H1 (cell line): ENCODE measurements at regions not wholly inside any gene's neighbourhood (a gene's known extent, or its start where the extent isn't known, plus 50 kb on each side); places are given as distances from the start of the nearest gene placed in this dataset.
A peak's percentile ranks its signal among the peaks of the same experiment; 100 is the strongest.

Source experiments
- CTCF ChIA-PET: fragments of 300-600 bp; sonication (Branson Sonifier 250); formaldehyde crosslinking; loops from one replicate; lab custom pipeline; 2021; ENCODE audit not compliant: partially characterized antibody; lab: Charles Lee
- POLR2A ChIA-PET: fragments of 300-600 bp; sonication (Branson Sonifier 250); formaldehyde crosslinking; loops from one replicate; lab custom pipeline; 2021; ENCODE audit warnings: inconsistent platforms; ENCODE audit not compliant: partially characterized antibody; lab: Charles Lee
- DNase-seq, 2 experiments: peaks; one replicate each; pipeline versions ENCODE4 v3.0.0 to v3.0.0-alpha.2; 2010 to 2022; ENCODE audit warnings: low spot score in 2 of 2, low read depth in 1 of 2, mixed read lengths in 1 of 2
- FAIRE-seq: peaks from 2 replicates; lab custom pipeline; 2011; peaks lifted over from hg19 to GRCh38; lab: Jason Lieb, UNC
- H2AFZ ChIP-seq: 2 replicates; pipeline ENCODE4 v1.8.1; 2012; ENCODE audit warnings: low read length, inconsistent platforms
- H2AK5ac ChIP-seq: 2 replicates; pipeline ENCODE4 v1.6.1; 2013; ENCODE audit warnings: low read depth, low read length
- H2BK120ac ChIP-seq: replicated peaks from 2 replicates; pipeline ENCODE3; 2013; ENCODE audit warnings: low read depth, low read length, inconsistent platforms
- H2BK12ac ChIP-seq: 2 replicates; pipeline ENCODE4 v1.6.1; 2013; ENCODE audit warnings: low read depth, low read length
- H2BK15ac ChIP-seq: 2 replicates; pipeline ENCODE4 v1.6.1; 2013; ENCODE audit warnings: low read length
- H2BK20ac ChIP-seq: 2 replicates; pipeline ENCODE4 v1.6.1; 2013; ENCODE audit warnings: low read length
- H2BK5ac ChIP-seq: 2 replicates; pipeline ENCODE4 v1.6.1; 2013; ENCODE audit warnings: low read depth, low read length
- H3K14ac ChIP-seq: 2 replicates; pipeline ENCODE4 v1.6.1; 2013; ENCODE audit warnings: inconsistent platforms; ENCODE audit not compliant: insufficient read length
- H3K18ac ChIP-seq: 2 replicates; pipeline ENCODE4 v1.6.1; 2013; ENCODE audit warnings: low read length; ENCODE audit errors: extremely low read depth
- H3K23ac ChIP-seq: 2 replicates; pipeline ENCODE4 v1.6.1; 2013; ENCODE audit warnings: inconsistent platforms; ENCODE audit not compliant: insufficient read length
- H3K23me2 ChIP-seq: 2 replicates; pipeline ENCODE4 v1.6.1; 2013; ENCODE audit warnings: low read depth, low read length
- H3K27ac ChIP-seq: 2 replicates; pipeline ENCODE4 v1.6.1; 2011; ENCODE audit warnings: low read depth, low read length, inconsistent platforms
- H3K27me3 ChIP-seq, 4 experiments: replicated peaks in 1 of 4; 1 replicate in 1 of 4; 2 replicates in 3 of 4; pipeline versions ENCODE4 v1.6.1 to v1.8.1; 2011 to 2013; ENCODE audit warnings: low read length in 3 of 4, mild to moderate bottlenecking in 3 of 4, inconsistent platforms in 2 of 4, mixed read lengths in 2 of 4, moderate library complexity in 1 of 4; ENCODE audit not compliant: control insufficient read depth in 3 of 4, insufficient read depth in 3 of 4; ENCODE audit errors: extremely low read depth in 1 of 4
- H3K36me3 ChIP-seq, 4 experiments: 2 replicates each; pipeline versions ENCODE4 v1.6.1 to v1.8.1; 2011 to 2013; ENCODE audit warnings: mild to moderate bottlenecking in 4 of 4, low read length in 3 of 4, moderate library complexity in 2 of 4, control low read depth in 1 of 4, inconsistent platforms in 1 of 4; ENCODE audit not compliant: insufficient read depth in 4 of 4, control insufficient read depth in 2 of 4
- H3K4ac ChIP-seq: replicated peaks from 2 replicates; pipeline ENCODE3; 2013; ENCODE audit warnings: low read length, low read depth, mixed read lengths, inconsistent platforms; ENCODE audit not compliant: insufficient read length
- H3K4me1 ChIP-seq, 4 experiments: replicated peaks in 1 of 4; 1 replicate in 1 of 4; 2 replicates in 3 of 4; pipeline versions ENCODE4 v1.6.1 to v1.8.1; 2011 to 2013; ENCODE audit warnings: low read length in 3 of 4, inconsistent platforms in 2 of 4, mixed read lengths in 1 of 4; ENCODE audit not compliant: insufficient read depth in 4 of 4, control insufficient read depth in 3 of 4
- H3K4me2 ChIP-seq, 2 experiments: 2 replicates each; pipeline versions ENCODE4 v1.6.1 to v1.8.1; 2011 to 2013; ENCODE audit warnings: low read depth in 2 of 2, low read length in 2 of 2, control low read depth in 1 of 2, inconsistent platforms in 1 of 2, mild to moderate bottlenecking in 1 of 2; ENCODE audit not compliant: insufficient read depth in 1 of 2
- H3K4me3 ChIP-seq, 4 experiments: fragments of 200-600, 300-600 bp in 1 of 4; sonication (generic), shearing (Covaris generic), sonication (Bioruptor Twin) in 1 of 4; 2 replicates each; pipeline versions ENCODE4 v1.5.1 to v1.8.1; 2011 to 2016; ENCODE audit warnings: low read length in 4 of 4, low read depth in 3 of 4, control low read depth in 2 of 4, inconsistent platforms in 2 of 4, mild to moderate bottlenecking in 2 of 4, mixed read lengths in 1 of 4, moderate library complexity in 1 of 4; ENCODE audit not compliant: insufficient read depth in 2 of 4; ENCODE audit errors: extremely low read depth in 1 of 4
- H3K56ac ChIP-seq: replicated peaks from 2 replicates; pipeline ENCODE3; 2013; ENCODE audit warnings: low read depth, mild to moderate bottlenecking, mixed read lengths, low read length, inconsistent platforms; ENCODE audit not compliant: insufficient read length
- H3K79me1 ChIP-seq: 2 replicates; pipeline ENCODE4 v1.6.1; 2013; ENCODE audit warnings: low read depth, low read length, control low read depth
- H3K79me2 ChIP-seq, 2 experiments: 2 replicates each; pipeline versions ENCODE4 v1.6.1 to v1.8.1; 2012 to 2013; ENCODE audit warnings: low read length in 2 of 2, mild to moderate bottlenecking in 2 of 2, inconsistent platforms in 1 of 2; ENCODE audit not compliant: insufficient read depth in 2 of 2, control insufficient read depth in 1 of 2
- H3K9ac ChIP-seq, 4 experiments: replicated peaks in 1 of 4; 1 replicate in 1 of 4; 2 replicates in 3 of 4; pipeline versions ENCODE4 v1.6.1 to v1.8.1; 2011 to 2013; ENCODE audit warnings: low read depth in 3 of 4, low read length in 3 of 4, control low read depth in 2 of 4, mild to moderate bottlenecking in 2 of 4, moderate library complexity in 2 of 4, inconsistent platforms in 1 of 4; ENCODE audit errors: extremely low read depth in 1 of 4
- H3K9me3 ChIP-seq, 2 experiments: 2 replicates each; pipeline versions ENCODE4 v1.6.1 to v1.8.1; 2012 to 2013; ENCODE audit warnings: mild to moderate bottlenecking in 2 of 2, moderate library complexity in 2 of 2, control low read depth in 1 of 2, inconsistent platforms in 1 of 2, low read depth in 1 of 2, low read length in 1 of 2, mixed read lengths in 1 of 2; ENCODE audit not compliant: insufficient read depth in 2 of 2
- H4K20me1 ChIP-seq, 2 experiments: replicated peaks in 1 of 2; 2 replicates each; pipeline versions ENCODE3 to v1.8.1; 2011 to 2013; ENCODE audit warnings: inconsistent platforms in 2 of 2, low read length in 2 of 2, mild to moderate bottlenecking in 1 of 2; ENCODE audit not compliant: insufficient read depth in 2 of 2, control insufficient read depth in 1 of 2
- H4K5ac ChIP-seq: 2 replicates; pipeline ENCODE4 v1.6.1; 2013; ENCODE audit warnings: low read length, low read depth, mixed read lengths, inconsistent platforms; ENCODE audit not compliant: insufficient read length
- H4K8ac ChIP-seq: 2 replicates; pipeline ENCODE4 v1.8.0; 2013; ENCODE audit warnings: mild to moderate bottlenecking, moderate library complexity, low read length, inconsistent platforms; ENCODE audit not compliant: insufficient read depth; ENCODE audit errors: extremely low read depth
- H4K91ac ChIP-seq: replicated peaks from 2 replicates; pipeline ENCODE3; 2013; ENCODE audit warnings: low read length, mixed read lengths, inconsistent platforms; ENCODE audit not compliant: insufficient read length
- CTCF ChIP-seq, 3 experiments: IDR thresholded peaks; 1 replicate in 2 of 3; 2 replicates in 1 of 3; pipeline versions ENCODE4 v1.5.1 to v1.6.1; 2011; ENCODE audit warnings: low read length in 3 of 3, mild to moderate bottlenecking in 3 of 3, inconsistent platforms in 2 of 3, low read depth in 1 of 3, moderate library complexity in 1 of 3; ENCODE audit not compliant: insufficient read depth in 1 of 3; ENCODE audit errors: control extremely low read depth in 1 of 3
- EZH2 ChIP-seq: fragments of 200-600 bp; sonication (generic); IDR thresholded peaks from 2 replicates; pipeline ENCODE4 v1.7.1; 2012; ENCODE audit warnings: low read depth, mild to moderate bottlenecking, moderate library complexity, low read length, inconsistent platforms; ENCODE audit not compliant: severe bottlenecking
- POU5F1 ChIP-seq: IDR thresholded peaks from 2 replicates; pipeline ENCODE4 v1.6.1; 2011; ENCODE audit warnings: low read depth, mild to moderate bottlenecking, low read length, moderate library complexity
- YY1 ChIP-seq: IDR thresholded peaks from 2 replicates; pipeline ENCODE4 v1.6.1; 2011; ENCODE audit warnings: low read depth, mild to moderate bottlenecking, low read length
- WGBS, 2 experiments: shearing (Covaris generic) in 1 of 2; methylation state at CpG; one replicate each; pipeline versions ENCODE4 v1.1.6 to v1.1.7; 2013 to 2015; ENCODE audit warnings: low lambda C conversion rate in 2 of 2, mixed read lengths in 2 of 2, inconsistent platforms in 1 of 2, low coverage in 1 of 2, missing lambda C conversion rate in 1 of 2; ENCODE audit not compliant: insufficient replicate concordance in 2 of 2, insufficient coverage in 1 of 2, insufficient read length in 1 of 2; ENCODE audit errors: extremely low coverage in 1 of 2, missing lambda C conversion rate in 1 of 2; 5-methylcytosine and 5-hydroxymethylcytosine counted together

- Histone ChIP-seq H3K4ac (no peak overlapping the region), H3K4me1 (peaks cover 0 to 6% (median 1%) of the 10 kb centered on the region in 4 experiments; a peak in 3 of 7 replicates), H4K20me1 (no peaks in the 10 kb centered on the region), H3K27me3 (no peaks in the 10 kb centered on the region), H4K8ac (no peak overlapping the region), H3K9ac (no peak overlapping the region), H3K79me2 (no peaks in the 10 kb centered on the region), H3K9me3 (no peaks in the 10 kb centered on the region), H3K23me2 (no peaks in the 10 kb centered on the region; the same call in 1 of the 2 replicates), H4K5ac (no peak overlapping the region), H3K18ac (no peak overlapping the region), H2BK120ac (no peak overlapping the region), H2BK15ac (no peak overlapping the region), H2BK5ac (no peak overlapping the region), H3K4me3 (no peak overlapping the region), H2BK12ac (no peak overlapping the region), H2AK5ac (no peak overlapping the region), H4K91ac (no peak overlapping the region), H3K23ac (no peak overlapping the region), H3K36me3 (no peaks in the 10 kb centered on the region), H3K4me2 (no peak overlapping the region), H3K14ac (no peak overlapping the region), H2BK20ac (no peak overlapping the region), H2AFZ (0 out of 2 replicates have a peak overlapping the region, but pooled peaks have one; percentile 68), H3K56ac (no peak overlapping the region), H3K79me1 (no peaks in the 10 kb centered on the region), H3K27ac (no peak overlapping the region)
- POLR2A ChIA-PET, result no interaction called here
- 73% methylated on average over 3 of the region's 3 CpGs; no CpG with 5 or more reads in 1 of the 2 experiments for WGBS, 2 experiments
- FAIRE-seq (no peak), DNase-seq (no peak)
- CTCF ChIA-PET, result interaction anchor here (1.5 to 12.7 kb wide), 5 partner anchors 15 to 477 kb away, joined by 4 to 192 read pairs (median 8); no protein-coding TSS in a partner anchor
- no peak for TF ChIP-seq POU5F1
- 0 out of 2 replicates have a peak, but pooled peaks have one; percentile 33 for TF ChIP-seq YY1
- peak in 2 of 3 experiments; percentile 15 to 20; a peak in 3 of 4 replicates for TF ChIP-seq CTCF (IDR thresholded peaks at IDR 0.05; ENCODE audit: control extremely low read depth in 1 of 3, insufficient read depth in 1 of 3, low read depth in 1 of 3, low read length in 3 of 3)
- TF ChIP-seq EZH2, result no peak
Observed at GRCh38 chr2:37873229-37873628, 51.9 kb upstream of the RMDN2 start.
